Aorta (tissue), 5 donors: ENCODE measurements at regions not wholly inside any gene's neighbourhood (a gene's known extent, or its start where the extent isn't known, plus 50 kb on each side); places are given as distances from the start of the nearest gene placed in this dataset.
A peak's percentile ranks its signal among the peaks of the same experiment; 100 is the strongest.

Source experiments
- ATAC-seq: fragments of 200-7000 bp; cut with Tn5 transposase; one replicate; pipeline ENCODE4 v1.9.1; 2022; ENCODE audit warnings: moderate library complexity; ENCODE audit not compliant: low FRiP score
- DNase-seq, 2 donors: peaks; one replicate each; pipeline ENCODE4 v3.0.0-alpha.2; 2020
- H3K27ac ChIP-seq, 2 donors: one replicate each; pipeline ENCODE4 v1.5.1; 2013; ENCODE audit warnings: low read length in 2 of 2, mild to moderate bottlenecking in 2 of 2, moderate library complexity in 2 of 2, control low read depth in 1 of 2, inconsistent platforms in 1 of 2, low read depth in 1 of 2
- H3K27me3 ChIP-seq, 2 donors: one replicate each; pipeline ENCODE4 v1.6.1; 2013; ENCODE audit warnings: control low read depth in 1 of 2, low read length in 1 of 2, mild to moderate bottlenecking in 1 of 2, moderate library complexity in 1 of 2; ENCODE audit not compliant: insufficient read depth in 2 of 2, control insufficient read depth in 1 of 2
- H3K36me3 ChIP-seq, 2 donors: one replicate each; pipeline ENCODE4 v1.6.1; 2013; ENCODE audit warnings: control low read depth in 1 of 2, low read length in 1 of 2, mild to moderate bottlenecking in 1 of 2; ENCODE audit not compliant: insufficient read depth in 2 of 2, control insufficient read depth in 1 of 2
- H3K4me1 ChIP-seq, 2 donors: one replicate each; pipeline ENCODE4 v1.6.1; 2013; ENCODE audit warnings: low read length in 2 of 2, control low read depth in 1 of 2, mild to moderate bottlenecking in 1 of 2, moderate library complexity in 1 of 2; ENCODE audit not compliant: insufficient read depth in 2 of 2, control insufficient read depth in 1 of 2
- H3K4me3 ChIP-seq, 2 donors: one replicate each; pipeline ENCODE4 v1.5.1; 2013; ENCODE audit warnings: low read length in 2 of 2, control low read depth in 1 of 2, mild to moderate bottlenecking in 1 of 2
- H3K9me3 ChIP-seq: one replicate; pipeline ENCODE4 v1.6.1; 2013; ENCODE audit warnings: mild to moderate bottlenecking, low read length; ENCODE audit not compliant: control insufficient read depth
- WGBS, 2 donors: extraction: QIAGEN DNeasy Blood & Tissue Kit; methylation state at CpG; one replicate each; pipeline ENCODE4 v1.1.7; 2013; 5-methylcytosine and 5-hydroxymethylcytosine counted together
- intact Hi-C, 2 donors: fragments of 100-400 bp; cut with DNase I; formaldehyde crosslinking; loops; one replicate each; pipeline versions ENCODE4 v1.14.2 to v1.15.0; 2022
- donor health status: healthy with polysubstance abuse.
- donor health status: Bipolar disorder and iron deficiency.
- donor health status: DM: no; HTN: no; CAD: no.
- donor health status: DM: no; HTN: no; CAD: no.
- donor health status: DM: yes; HTN: yes; CAD: no.

DNA sequence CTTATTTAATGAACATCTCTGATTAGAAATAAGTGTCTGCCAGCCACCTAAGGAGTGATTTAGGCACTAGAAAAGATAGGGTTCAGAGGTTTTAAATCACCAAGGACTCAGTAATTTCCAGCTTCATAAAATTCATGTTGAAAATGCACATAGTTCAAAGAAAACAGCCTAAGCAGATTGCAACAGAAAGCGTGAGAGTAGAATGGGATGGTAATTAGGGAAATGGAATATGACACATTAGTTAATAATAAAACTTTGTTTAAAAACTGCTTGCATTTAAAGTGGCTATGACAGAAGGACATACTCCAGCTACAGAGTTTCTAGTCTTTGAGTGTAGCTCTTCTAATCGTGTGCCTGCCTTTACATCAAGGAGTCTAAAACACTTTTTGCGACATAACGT is 490.8 kb downstream of the TLE4 start:
- Histone ChIP-seq H3K27ac (peak overlapping the region in 1 of 2 donors; percentile 49), H3K27me3 (no peaks in the 10 kb centered on the region), H3K4me1 (peaks cover 4 to 7% of the 10 kb centered on the region in 2 donors), H3K36me3 (peaks cover 0 to 2% of the 10 kb centered on the region in 2 donors), H3K9me3 (no peaks in the 10 kb centered on the region), H3K4me3 (no peak overlapping the region)
- DNase-seq (no peak), ATAC-seq (no peak)
- WGBS, 2 donors: 93 to 94% methylated on average over 4 of the region's 4 CpGs
- intact Hi-C loops: loop anchor here (5.0 to 10.0 kb wide), 2 partner anchors 378 to 490 kb away; partner anchors contain the start of gene TLE4 (in 2 of the 2)

DNA sequence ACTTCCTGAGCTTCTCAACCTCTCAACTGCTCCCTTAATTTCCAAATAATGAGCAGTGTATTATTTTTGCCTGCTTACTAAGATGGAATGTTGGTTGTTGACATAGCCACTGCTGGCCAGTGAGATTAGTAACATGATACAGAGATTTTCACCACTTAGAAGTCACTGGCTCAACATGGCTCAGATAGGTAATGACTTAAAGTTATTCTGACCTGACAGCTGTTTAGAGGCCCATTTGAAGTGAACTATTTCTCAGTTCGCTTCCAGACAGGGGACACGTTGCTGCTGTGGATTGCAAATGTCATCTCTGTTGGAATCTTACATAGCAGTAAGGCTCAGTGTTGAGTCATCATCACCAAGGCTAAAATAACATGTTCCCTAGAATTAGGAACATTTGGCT is 490.2 kb downstream of the TLE4 start:
- peak in 1 of 2 donors; percentile 48 for DNase-seq
- no peak overlapping the region for H3K4me3 ChIP-seq
- peaks cover 0 to 2% of the 10 kb centered on the region in 2 donors for H3K36me3 ChIP-seq
- H3K27ac ChIP-seq: peak overlapping the region; percentile 82 to 95
- ATAC-seq: peak; percentile 81
- intact Hi-C loops: loop anchor here (5.0 to 10.0 kb wide), 2 partner anchors 377 to 490 kb away; partner anchors contain the start of gene TLE4 (in 2 of the 2)
- H3K27me3 ChIP-seq: no peaks in the 10 kb centered on the region
- H3K4me1 ChIP-seq: peaks cover 4 to 7% of the 10 kb centered on the region in 2 donors
- H3K9me3 ChIP-seq: no peaks in the 10 kb centered on the region
- 0 to 4% methylated on average over 2 of the region's 2 CpGs for WGBS, 2 donors

DNA sequence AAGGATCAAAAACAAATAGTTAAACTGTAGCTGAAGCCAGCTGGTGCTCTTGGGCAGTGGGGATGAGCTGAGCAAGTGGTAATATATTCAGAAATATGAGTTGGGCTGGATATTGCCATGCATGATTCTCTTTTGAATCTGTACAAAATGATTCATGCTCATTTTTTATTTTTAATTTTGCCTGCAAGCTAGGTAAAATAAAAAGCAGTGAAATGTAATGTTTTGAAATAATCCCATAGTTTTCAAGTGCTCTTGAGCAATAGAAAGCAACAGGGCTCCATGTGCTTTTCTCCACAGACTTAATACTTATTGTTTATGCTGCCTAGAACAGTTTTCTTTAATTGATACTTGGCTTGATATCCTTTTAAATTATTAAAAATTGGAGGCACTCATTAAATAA is 489.3 kb downstream of the TLE4 start:
- no peak for ATAC-seq
- intact Hi-C loops: loop anchor here (5.0 to 10.0 kb wide), 2 partner anchors 376 to 489 kb away; partner anchors contain the start of gene TLE4 (in 2 of the 2)

DNA sequence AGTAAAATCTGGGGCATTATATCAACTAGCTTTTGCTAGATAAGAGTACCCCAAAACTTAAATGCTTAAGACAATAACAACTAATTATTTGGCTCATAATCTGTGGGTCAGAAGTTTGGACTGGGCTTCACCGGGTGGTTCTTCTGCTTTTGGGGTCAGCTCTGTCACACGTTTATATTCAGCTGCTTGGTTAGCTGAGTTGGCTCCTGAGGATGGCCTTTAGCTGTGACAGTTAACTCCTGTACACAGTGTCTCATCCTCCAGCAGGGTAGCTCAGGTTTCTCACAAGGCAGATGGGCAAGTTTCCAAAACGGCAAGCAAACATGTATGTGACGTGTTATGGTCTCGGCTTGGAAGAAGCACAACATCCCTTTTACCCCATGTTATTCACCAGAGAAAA is 488.2 kb downstream of the TLE4 start:
- DNase-seq: no peak
- Histone ChIP-seq H3K9me3 (no peaks in the 10 kb centered on the region), H3K27ac (no peak overlapping the region), H3K4me3 (no peak overlapping the region), H3K36me3 (peaks cover 0 to 2% of the 10 kb centered on the region in 2 donors), H3K4me1 (peaks cover 4 to 7% of the 10 kb centered on the region in 2 donors), H3K27me3 (no peaks in the 10 kb centered on the region)
- no peak for ATAC-seq
- 97% methylated on average over 5 of the region's 5 CpGs for WGBS, 2 donors
- intact Hi-C loops: loop anchor here (5.0 to 10.0 kb wide), 2 partner anchors 375 to 488 kb away; partner anchors contain the start of gene TLE4 (in 2 of the 2)

More for the DNA sequence above, 489.3 kb downstream of the TLE4 start:
- no peak for DNase-seq
- Histone ChIP-seq H3K9me3 (no peaks in the 10 kb centered on the region), H3K36me3 (peaks cover 0 to 2% of the 10 kb centered on the region in 2 donors), H3K27me3 (no peaks in the 10 kb centered on the region), H3K4me3 (no peak overlapping the region), H3K4me1 (peaks cover 4 to 7% of the 10 kb centered on the region in 2 donors), H3K27ac (peak overlapping the region in 1 of 2 donors; percentile 82)

DNA sequence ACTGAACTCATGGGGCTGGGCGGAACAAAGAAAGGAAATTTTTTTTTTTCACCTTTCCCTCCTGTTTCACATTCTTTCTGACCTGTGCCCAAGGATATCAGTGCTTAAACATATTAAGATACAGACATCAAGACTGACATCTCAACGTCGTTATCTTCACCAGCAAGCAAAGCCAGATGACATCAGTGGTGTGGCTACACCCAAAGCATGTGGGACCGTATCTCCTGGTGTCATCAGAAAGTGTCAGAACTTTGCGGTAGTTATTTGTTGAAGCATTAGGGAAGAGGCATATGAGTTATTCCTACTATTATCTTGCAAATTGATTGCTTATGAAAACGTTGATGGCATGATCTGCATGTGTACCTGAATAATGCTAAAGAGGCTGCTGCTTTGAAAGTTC is 487.4 kb downstream of the TLE4 start:
- Histone ChIP-seq H3K27ac (no peak overlapping the region), H3K27me3 (no peaks in the 10 kb centered on the region), H3K36me3 (peaks cover 0 to 2% of the 10 kb centered on the region in 2 donors), H3K4me1 (peaks cover 4 to 7% of the 10 kb centered on the region in 2 donors), H3K9me3 (no peaks in the 10 kb centered on the region), H3K4me3 (no peak overlapping the region)
- 91 to 92% methylated on average over 6 of the region's 6 CpGs for WGBS, 2 donors
- ATAC-seq (no peak), DNase-seq (no peak)
- intact Hi-C loops: no loop called here

DNA sequence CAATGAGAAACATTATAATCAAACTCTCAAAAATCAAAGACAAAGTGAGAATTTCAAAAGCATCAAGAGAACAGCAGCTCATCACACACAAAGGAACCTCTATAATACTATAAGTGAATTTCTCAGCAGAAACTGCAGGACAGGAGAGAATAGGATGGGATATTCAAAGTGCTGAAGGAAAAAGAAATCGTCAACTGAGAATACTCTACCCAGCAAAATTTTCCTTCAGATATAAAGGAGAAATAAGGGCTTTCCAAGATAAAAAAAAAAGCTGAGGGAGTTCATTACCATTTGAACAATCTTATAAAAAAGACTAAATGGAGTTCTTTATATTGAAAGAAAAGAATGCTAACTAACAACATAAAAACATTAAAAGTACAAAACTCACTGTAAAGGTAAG is 481.1 kb downstream of the TLE4 start:
- H3K4me3 ChIP-seq: no peak overlapping the region
- H3K27ac ChIP-seq: no peak overlapping the region
- no peaks in the 10 kb centered on the region for H3K27me3 ChIP-seq
- peaks cover 2% of the 10 kb centered on the region for H3K9me3 ChIP-seq
- H3K36me3 ChIP-seq: no peaks in the 10 kb centered on the region
- ATAC-seq (no peak), DNase-seq (no peak)
- intact Hi-C loops: no loop called here
- no peaks in the 10 kb centered on the region for H3K4me1 ChIP-seq
- WGBS, 2 donors: 97 to 99% methylated on average over 1 of the region's 1 CpG

DNA sequence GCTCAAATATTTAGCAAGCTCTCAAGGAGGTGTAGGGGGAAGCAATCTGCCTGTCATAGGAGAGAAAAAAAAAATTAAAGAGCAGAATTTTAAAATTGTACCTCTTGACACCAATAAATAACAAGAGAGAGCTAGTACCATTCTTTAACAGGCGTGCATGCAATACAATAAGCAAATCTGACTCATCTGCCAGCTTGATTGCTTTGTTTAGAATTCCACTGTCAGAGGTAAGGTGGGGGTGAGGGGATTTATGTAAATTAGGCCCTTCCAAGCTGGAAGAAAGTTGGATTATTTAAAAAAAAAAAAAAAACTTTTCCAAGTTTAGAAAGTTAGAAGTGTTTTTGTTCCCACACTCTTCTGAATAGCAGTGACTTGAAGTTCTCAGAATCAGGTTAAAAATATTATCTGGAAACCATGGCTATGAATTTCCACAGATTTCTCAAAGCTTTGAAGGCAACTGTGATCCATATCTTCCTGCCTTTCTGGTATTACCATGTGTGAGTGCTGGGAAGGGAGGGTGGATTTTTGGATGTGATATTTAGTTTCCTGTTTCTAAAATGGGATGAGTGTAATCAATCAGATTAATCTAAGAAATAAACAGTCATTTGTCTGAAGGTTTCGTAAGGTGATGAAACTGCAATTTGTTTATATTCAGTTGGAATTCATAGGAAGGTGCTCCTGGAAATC is 477.5 kb downstream of the TLE4 start:
- intact Hi-C loops: no loop called here
- ATAC-seq (no peak), DNase-seq (no peak)
- Histone ChIP-seq H3K9me3 (peaks cover 2% of the 10 kb centered on the region), H3K27me3 (no peaks in the 10 kb centered on the region), H3K27ac (no peak overlapping the region), H3K36me3 (no peaks in the 10 kb centered on the region), H3K4me1 (no peaks in the 10 kb centered on the region), H3K4me3 (no peak overlapping the region)
- 50 to 71% methylated on average over 2 of the region's 2 CpGs for WGBS, 2 donors

DNA sequence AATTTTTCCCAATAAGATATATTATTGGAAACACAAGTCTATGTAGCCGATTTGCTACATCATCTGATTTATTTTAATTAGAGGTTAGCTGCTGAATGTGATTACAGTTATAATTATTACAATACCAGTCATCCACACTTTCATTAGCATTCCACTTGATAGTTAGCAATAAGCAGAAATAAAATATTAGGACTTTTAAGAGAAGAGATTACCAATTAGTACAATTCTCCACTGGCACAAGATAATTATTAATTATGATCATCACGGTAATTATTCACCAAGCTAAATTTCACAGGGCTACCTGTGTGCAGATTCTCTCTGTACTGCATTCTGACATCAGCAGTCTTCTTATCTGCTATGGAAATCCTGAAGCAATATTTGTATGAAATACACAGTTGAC is 474.7 kb downstream of the TLE4 start:
- Histone ChIP-seq H3K9me3 (no peaks in the 10 kb centered on the region), H3K27ac (no peak overlapping the region), H3K4me1 (no peaks in the 10 kb centered on the region), H3K36me3 (no peaks in the 10 kb centered on the region), H3K27me3 (no peaks in the 10 kb centered on the region), H3K4me3 (no peak overlapping the region)
- 96 to 97% methylated on average over 2 of the region's 2 CpGs for WGBS, 2 donors
- intact Hi-C loops: no loop called here
- ATAC-seq (no peak), DNase-seq (no peak)

DNA sequence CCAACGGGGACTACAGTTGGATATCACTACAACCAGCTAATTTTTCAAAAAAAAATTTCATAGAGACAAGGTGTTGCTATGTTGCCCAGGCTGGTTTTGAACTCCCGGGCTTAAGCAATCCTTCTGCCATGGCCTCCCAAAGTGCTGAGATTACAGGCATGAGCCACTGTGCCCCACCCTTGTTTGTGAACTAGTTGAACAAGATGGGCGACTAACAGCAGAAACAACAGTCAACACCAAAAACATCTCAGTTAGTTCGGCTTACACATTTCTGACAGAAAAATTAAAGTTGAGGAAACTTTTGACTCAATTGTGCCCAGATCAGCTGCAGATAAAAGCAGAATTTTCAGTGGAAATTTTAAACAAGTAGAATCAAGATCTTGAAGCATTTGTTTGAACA is 470.1 kb downstream of the TLE4 start:
- ATAC-seq: no peak
- Histone ChIP-seq H3K4me1 (no peaks in the 10 kb centered on the region), H3K27ac (no peak overlapping the region), H3K9me3 (peaks cover 3% of the 10 kb centered on the region), H3K27me3 (no peaks in the 10 kb centered on the region), H3K36me3 (no peaks in the 10 kb centered on the region), H3K4me3 (no peak overlapping the region)
- 92 to 94% methylated on average over 4 of the region's 4 CpGs for whole genome bisulfite sequencing, 2 donors
- intact Hi-C loops: no loop called here
- no peak for DNase-seq
